K562 (cell line): ENCODE measurements at regions not wholly inside any gene's neighbourhood (a gene's known extent, or its start where the extent isn't known, plus 50 kb on each side); places are given as distances from the start of the nearest gene placed in this dataset.
"Not testable (repeated sequence)": the region's sequence is repeated elsewhere in the genome, so short reads cannot be mapped to it uniquely, and the experiment has no call there.

ENCODE experiments used
- ATAC-seq: fragments of 200-7000 bp; cut with Tn5 transposase; 3 replicates; pipeline ENCODE4 v1.9.1; 2020; ENCODE audit warnings: moderate library complexity
- BruUV-seq: library from RNA; stranded (reverse); fragments of 400-500 nt; replicated peaks from 2 replicates; lab custom pipeline; 2021; lab: Mats Ljungman, UMichigan
- CTCF ChIA-PET: fragments of 300-600 bp; formaldehyde crosslinking; extraction: SDS; loops from one replicate; lab custom pipeline; 2021; ENCODE audit warnings: low intra/inter-chr PET ratio; lab: Yijun Ruan, JAX
- POLR2A ChIA-PET: fragments of 300-600, 350-650 bp; sonication (Branson Sonifier 250); formaldehyde crosslinking; extraction: SDS; loops from one replicate; lab custom pipeline; 2021; ENCODE audit warnings: antibody characterized with exemption, inconsistent platforms; lab: Yijun Ruan, JAX
- DNase-seq, 4 experiments: peaks; one replicate each; pipeline versions ENCODE4 v3.0.0 to v3.0.0-alpha.2; 2011 to 2018; ENCODE audit warnings: low spot score in 3 of 4, mixed read lengths in 3 of 4; ENCODE audit errors: extremely low read depth in 1 of 4
- FAIRE-seq: peaks from 2 replicates; lab custom pipeline; 2011; peaks lifted over from hg19 to GRCh38; lab: Jason Lieb, UNC
- H2AFZ ChIP-seq: 2 replicates; pipeline ENCODE4 v1.6.0; 2011; ENCODE audit warnings: low read depth, low read length, control low read depth, inconsistent platforms
- H3K27ac ChIP-seq: fragments of 200-600 bp; 3 replicates; pipeline ENCODE4 v1.8.0; 2011; ENCODE audit warnings: low read depth, mild to moderate bottlenecking, control low read depth, inconsistent platforms, low read length, moderate library complexity, mixed read lengths; ENCODE audit errors: extremely low read depth
- H3K27me3 ChIP-seq, 2 experiments: fragments of 300-600 bp in 1 of 2; 2 replicates in 1 of 2; 3 replicates in 1 of 2; pipeline versions ENCODE4 v1.6.0 to v1.8.0; 2011; ENCODE audit warnings: inconsistent platforms in 2 of 2, low read length in 2 of 2, mild to moderate bottlenecking in 1 of 2, mixed read lengths in 1 of 2, moderate library complexity in 1 of 2; ENCODE audit not compliant: control insufficient read depth in 2 of 2, insufficient read depth in 2 of 2
- H3K36me3 ChIP-seq: fragments of 300-600 bp; 3 replicates; pipeline ENCODE4 v1.8.0; 2011; ENCODE audit warnings: mild to moderate bottlenecking, low read length, inconsistent platforms; ENCODE audit not compliant: control insufficient read depth, insufficient read depth
- H3K4me1 ChIP-seq, 2 experiments: fragments of 200-600 bp in 1 of 2; replicated peaks in 1 of 2; 2 replicates in 1 of 2; 3 replicates in 1 of 2; pipeline versions ENCODE4 v1.5.1 to v1.8.0; 2011; ENCODE audit warnings: inconsistent platforms in 2 of 2, low read length in 2 of 2, mild to moderate bottlenecking in 1 of 2, mixed read lengths in 1 of 2, moderate library complexity in 1 of 2; ENCODE audit not compliant: control insufficient read depth in 2 of 2, insufficient read depth in 2 of 2
- H3K4me2 ChIP-seq: 2 replicates; pipeline ENCODE4 v1.6.1; 2011; ENCODE audit warnings: low read length, control low read depth, inconsistent platforms, mixed read lengths; ENCODE audit not compliant: insufficient read depth
- H3K4me3 ChIP-seq: fragments of 200-600 bp; sonication (generic), shearing (Covaris generic); 2 replicates; pipeline ENCODE4 v1.5.1; 2016; ENCODE audit warnings: control low read depth, inconsistent platforms
- H3K79me2 ChIP-seq: fragments of 200-600 bp; 3 replicates; pipeline ENCODE4 v1.8.0; 2011; ENCODE audit warnings: low read length, inconsistent platforms; ENCODE audit not compliant: control insufficient read depth, insufficient read depth
- H3K9ac ChIP-seq, 2 experiments: 2 replicates each; pipeline versions ENCODE4 v1.6.0 to v1.6.1; 2011; ENCODE audit warnings: low read depth in 2 of 2, low read length in 2 of 2, control low read depth in 1 of 2, inconsistent platforms in 1 of 2, mild to moderate bottlenecking in 1 of 2, mixed read lengths in 1 of 2; ENCODE audit not compliant: insufficient read depth in 1 of 2
- H3K9me1 ChIP-seq: one replicate; pipeline ENCODE4 v1.6.0; 2011; ENCODE audit warnings: inconsistent platforms, mild to moderate bottlenecking, low read length, moderate library complexity; ENCODE audit not compliant: control insufficient read depth, insufficient read depth
- H3K9me3 ChIP-seq: replicated peaks from 2 replicates; pipeline ENCODE4 v1.5.1; 2011; ENCODE audit warnings: low read depth, low read length, inconsistent platforms; ENCODE audit not compliant: control insufficient read depth, insufficient read depth
- H4K20me1 ChIP-seq: replicated peaks from 2 replicates; pipeline ENCODE4 v1.6.1; 2011; ENCODE audit warnings: low read length, inconsistent platforms, mixed read lengths; ENCODE audit not compliant: control insufficient read depth, insufficient read depth
- CHD7 ChIP-seq: fragments of 200-600 bp; sonication (generic); IDR thresholded peaks from one replicate; pipeline ENCODE4 v1.6.1; 2012; ENCODE audit warnings: mild to moderate bottlenecking, low read depth, low read length, inconsistent platforms
- ETV5 ChIP-seq: sonication (generic); formaldehyde crosslinking; IDR thresholded peaks from 2 replicates; pipeline ENCODE4 v1.4.0; 2020; ENCODE audit warnings: low read depth, mild to moderate bottlenecking, missing genetic modification reagents
- FOXK2 ChIP-seq, 2 experiments: fragments of 450-650 bp; IDR thresholded peaks in 1 of 2; conservative IDR thresholded peaks in 1 of 2; 2 replicates each; pipeline ENCODE4 v1.6.1; 2016; ENCODE audit warnings: low read depth in 2 of 2, mild to moderate bottlenecking in 1 of 2
- HINFP ChIP-seq: fragments of 450-650 bp; conservative IDR thresholded peaks from 2 replicates; pipeline ENCODE4 v1.6.1; 2016; ENCODE audit warnings: missing genetic modification characterization, low read depth, mild to moderate bottlenecking, control low read depth, missing compliant biosample characterization
- ZNF143 ChIP-seq: sonication (generic); formaldehyde crosslinking; IDR thresholded peaks from 2 replicates; pipeline ENCODE4 v1.9.0; 2022; ENCODE audit warnings: mild to moderate bottlenecking, missing genetic modification reagents
- ZNF175 ChIP-seq: fragments of 200-800 bp; sonication (Bioruptor generic); IDR thresholded peaks from 2 replicates; pipeline ENCODE4 v1.6.1; 2016; ENCODE audit warnings: low read depth, mild to moderate bottlenecking, missing genetic modification characterization, missing compliant biosample characterization
- ZSCAN32 ChIP-seq: fragments of 450-650 bp; formaldehyde crosslinking; IDR thresholded peaks from 2 replicates; pipeline ENCODE4 v1.4.0; 2020; ENCODE audit warnings: mild to moderate bottlenecking, moderate library complexity
- WGBS: fragments of 100-300 bp; shearing (Covaris generic); methylation state at CpG from one replicate; pipeline ENCODE4 v1.1.6; 2016; ENCODE audit warnings: low coverage, mixed read lengths; ENCODE audit not compliant: insufficient coverage; ENCODE audit errors: missing lambda C conversion rate; 5-methylcytosine and 5-hydroxymethylcytosine counted together
- in situ Hi-C: fragments of 300-500 bp; cut with MboI; formaldehyde crosslinking; loops from 4 replicates; pipeline ENCODE4 v1.15.0; 2018; ENCODE audit warnings: inconsistent platforms, mixed read lengths
- intact Hi-C: fragments of 100-400 bp; cut with micrococcal nuclease; formaldehyde crosslinking; loops from 2 replicates; pipeline ENCODE4 v1.14.2; 2022

GRCh38 chr18:67131498-67131897 is 385.0 kb downstream of the DSEL start (continued):
- TF ChIP-seq CHD7 (no peak), ZSCAN32 (no peak), ZNF175 (CRISPR knock-in tag) (no peak), ETV5 (CRISPR knock-in tag) (no peak), HINFP (tag) (no peak), FOXK2 (conservative IDR thresholded peaks at IDR 0.05 in 1 of 2, IDR thresholded peaks at IDR 0.05 in 1 of 2; ENCODE audit: low read depth in 2 of 2) (no peak), ZNF143 (CRISPR knock-in tag) (no peak)

GRCh38 chr18:67126751-67127150 is 389.8 kb downstream of the DSEL start:
- H2AFZ ChIP-seq, CTCF ChIA-PET, BruUV-seq, H3K27me3 ChIP-seq, ATAC-seq, H4K20me1 ChIP-seq, in situ Hi-C loops, H3K4me1 ChIP-seq, H3K79me2 ChIP-seq, H3K9ac ChIP-seq, H3K27ac ChIP-seq, H3K4me3 ChIP-seq, FAIRE-seq, H3K36me3 ChIP-seq, H3K4me2 ChIP-seq, intact Hi-C loops, DNase-seq, H3K9me1 ChIP-seq, H3K9me3 ChIP-seq, POLR2A ChIA-PET: not testable (repeated sequence)
- no CpG with 5 or more reads among the region's 32 CpGs for WGBS
